Gastrocnemius medialis (tissue), 4 donors: ENCODE measurements at regions not wholly inside any gene's neighbourhood (a gene's known extent, or its start where the extent isn't known, plus 50 kb on each side); places are given as distances from the start of the nearest gene placed in this dataset.

ENCODE experiments used
- ATAC-seq, 2 donors: fragments of 150-250 bp; one replicate each; pipeline ENCODE4 v1.9.1; 2016
- DNase-seq, 2 donors: peaks; one replicate each; pipeline ENCODE4 v3.0.0-alpha.2; 2019
- H3K27ac ChIP-seq, 4 donors: fragments of 200-600 bp; sonication (generic); 1 replicate in 1 of 4; 2 replicates in 3 of 4; pipeline ENCODE4 v1.5.1; 2016 to 2018; ENCODE audit warnings: mild to moderate bottlenecking in 2 of 4, moderate library complexity in 1 of 4
- H3K27me3 ChIP-seq, 3 donors: fragments of 200-600 bp; sonication (generic) in 2 of 3; 1 replicate in 1 of 3; 2 replicates in 2 of 3; pipeline versions ENCODE4 v1.5.1 to v1.6.0; 2016 to 2019; ENCODE audit warnings: mild to moderate bottlenecking in 1 of 3, moderate library complexity in 1 of 3
- H3K36me3 ChIP-seq, 2 donors: fragments of 200-600 bp; sonication (generic) in 1 of 2; one replicate each; pipeline ENCODE4 v1.5.1; 2017 to 2018
- H3K4me1 ChIP-seq, 2 donors: fragments of 200-600 bp; sonication (generic) in 1 of 2; one replicate each; pipeline ENCODE4 v1.5.1; 2016 to 2017; ENCODE audit warnings: mild to moderate bottlenecking in 2 of 2
- H3K4me3 ChIP-seq, 4 donors: fragments of 200-600 bp; sonication (generic) in 3 of 4; 1 replicate in 1 of 4; 2 replicates in 3 of 4; pipeline ENCODE4 v1.5.1; 2016 to 2019; ENCODE audit warnings: mild to moderate bottlenecking in 2 of 4
- H3K9me3 ChIP-seq, 3 donors: fragments of 200-600 bp; sonication (generic) in 2 of 3; 1 replicate in 1 of 3; 2 replicates in 2 of 3; pipeline ENCODE4 v1.5.1; 2016 to 2019
- POLR2A ChIP-seq, 2 donors: fragments of 450-650 bp; IDR thresholded peaks; one replicate each; pipeline ENCODE4 v1.6.1; 2017; ENCODE audit warnings: antibody characterized with exemption in 2 of 2, mild to moderate bottlenecking in 2 of 2, moderate library complexity in 2 of 2
- in situ Hi-C, 4 donors: fragments of 200-750 bp; cut with MboI; loops; one replicate each; pipeline versions ENCODE4 v1.15.0 to v1.8.0; 2017; ENCODE audit warnings: low sequenced_read_pairs in 4 of 4
- intact Hi-C: fragments of 100-400 bp; cut with DNase I; formaldehyde crosslinking; loops from one replicate; pipeline ENCODE4 v1.15.1; 2023; ENCODE audit warnings: low total_unique reads
- TF ChIP-seq, protein P1 (sequence below), 5 experiments: fragments of 450-650 bp in 3 of 5; fragments of 200-600 bp in 2 of 5; sonication (generic) in 2 of 5; IDR thresholded peaks in 4 of 5; conservative IDR thresholded peaks in 1 of 5; 1 replicate in 4 of 5; 2 replicates in 1 of 5; pipeline ENCODE4 v1.5.1; 2016 to 2019; ENCODE audit warnings: antibody characterized with exemption in 5 of 5, mild to moderate bottlenecking in 3 of 5, moderate library complexity in 3 of 5

DNA sequence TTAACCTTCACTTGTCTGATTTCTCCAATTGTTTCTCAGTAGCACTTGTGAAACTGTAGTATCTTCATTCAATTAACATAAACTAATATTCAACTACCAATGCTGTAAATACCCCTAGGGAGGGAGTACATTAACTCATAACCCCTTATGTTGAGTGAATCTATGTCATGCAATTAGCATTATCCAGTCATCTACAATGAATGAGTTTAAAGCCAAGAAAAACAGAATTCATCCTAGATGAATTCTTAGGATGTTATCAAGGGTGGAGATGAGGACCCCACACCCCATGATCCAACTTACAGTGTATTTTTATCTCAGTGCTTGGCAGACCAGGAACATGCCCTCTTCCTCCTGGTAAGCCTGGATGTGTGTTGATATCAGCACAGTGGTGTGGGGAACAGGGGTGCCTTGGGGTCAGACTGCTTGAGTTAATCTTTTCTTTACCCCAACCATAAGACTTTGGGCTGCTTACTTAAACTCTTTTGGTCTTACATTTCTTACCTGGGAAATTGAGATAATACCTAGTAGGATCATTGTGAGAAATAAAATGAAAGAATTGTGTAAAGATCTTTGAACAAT lies 62.1 kb upstream of the SCOC start:
- TF ChIP-seq POLR2A (IDR thresholded peaks at IDR 0.05): no peak
- TF ChIP-seq, protein P1, sequence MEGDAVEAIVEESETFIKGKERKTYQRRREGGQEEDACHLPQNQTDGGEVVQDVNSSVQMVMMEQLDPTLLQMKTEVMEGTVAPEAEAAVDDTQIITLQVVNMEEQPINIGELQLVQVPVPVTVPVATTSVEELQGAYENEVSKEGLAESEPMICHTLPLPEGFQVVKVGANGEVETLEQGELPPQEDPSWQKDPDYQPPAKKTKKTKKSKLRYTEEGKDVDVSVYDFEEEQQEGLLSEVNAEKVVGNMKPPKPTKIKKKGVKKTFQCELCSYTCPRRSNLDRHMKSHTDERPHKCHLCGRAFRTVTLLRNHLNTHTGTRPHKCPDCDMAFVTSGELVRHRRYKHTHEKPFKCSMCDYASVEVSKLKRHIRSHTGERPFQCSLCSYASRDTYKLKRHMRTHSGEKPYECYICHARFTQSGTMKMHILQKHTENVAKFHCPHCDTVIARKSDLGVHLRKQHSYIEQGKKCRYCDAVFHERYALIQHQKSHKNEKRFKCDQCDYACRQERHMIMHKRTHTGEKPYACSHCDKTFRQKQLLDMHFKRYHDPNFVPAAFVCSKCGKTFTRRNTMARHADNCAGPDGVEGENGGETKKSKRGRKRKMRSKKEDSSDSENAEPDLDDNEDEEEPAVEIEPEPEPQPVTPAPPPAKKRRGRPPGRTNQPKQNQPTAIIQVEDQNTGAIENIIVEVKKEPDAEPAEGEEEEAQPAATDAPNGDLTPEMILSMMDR (IDR thresholded peaks at IDR 0.05 in 4 of 5, conservative IDR thresholded peaks at IDR 0.05 in 1 of 5): no peak
- Histone ChIP-seq H3K36me3 (no peaks in the 10 kb centered on the region), H3K4me3 (no peak overlapping the region), H3K27ac (no peak overlapping the region), H3K27me3 (no peaks in the 10 kb centered on the region), H3K4me1 (peaks cover 28% of the 10 kb centered on the region in 2 donors), H3K9me3 (no peaks in the 10 kb centered on the region)
- in situ Hi-C loops: no loop called here
- DNase-seq (no peak), ATAC-seq (no peak)
- intact Hi-C loops: no loop called here

DNA sequence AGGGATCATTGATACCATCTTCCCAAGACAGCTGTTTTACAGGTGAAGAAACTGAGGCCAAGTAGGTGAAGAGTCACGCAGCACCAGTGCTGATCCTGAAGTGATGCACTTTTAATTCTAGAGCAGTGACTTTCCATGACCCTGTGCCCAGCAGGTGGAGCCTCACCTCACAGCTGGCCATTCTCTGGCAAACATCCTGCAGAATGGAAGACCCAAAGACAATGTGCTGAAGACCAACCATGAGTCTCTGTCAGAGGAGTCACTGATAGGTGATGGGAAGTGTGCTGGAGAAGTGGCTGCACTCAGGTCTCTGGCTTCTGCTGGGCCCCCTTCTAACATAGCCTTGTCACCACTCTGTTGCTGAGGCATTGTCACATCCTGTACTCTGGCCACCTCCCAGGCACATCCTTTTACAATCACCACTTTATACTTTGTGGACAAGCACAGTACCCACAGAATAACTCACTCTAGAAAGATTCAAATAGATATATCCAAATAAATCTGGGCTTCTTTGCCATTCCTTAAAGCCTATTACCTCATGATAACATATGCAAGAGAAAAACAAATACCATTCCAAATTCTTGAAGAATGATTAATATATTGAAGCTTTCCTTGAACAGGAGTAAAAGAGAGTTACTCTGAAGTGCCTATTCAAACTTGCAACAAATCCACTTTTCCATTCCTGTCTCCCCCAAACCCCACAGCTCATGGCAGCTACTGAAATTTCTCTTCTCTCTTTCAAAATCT lies 64.1 kb upstream of the SCOC start:
- ATAC-seq (peak; percentile 38 to 50), DNase-seq (peak; percentile 21 to 39)
- no peaks in the 10 kb centered on the region for H3K27me3 ChIP-seq
- no peaks in the 10 kb centered on the region for H3K36me3 ChIP-seq
- TF ChIP-seq, protein P1 (IDR thresholded peaks at IDR 0.05 in 4 of 5, conservative IDR thresholded peaks at IDR 0.05 in 1 of 5): peak in 1 of 5 experiments; percentile 24
- TF ChIP-seq POLR2A (IDR thresholded peaks at IDR 0.05): no peak
- H3K9me3 ChIP-seq: no peaks in the 10 kb centered on the region
- H3K27ac ChIP-seq: peak overlapping the region; percentile 82 to 88 (median 87)
- in situ Hi-C loops (no loop called here), intact Hi-C loops (loop anchor here (2.0 to 5.0 kb wide), 5 partner anchors 57 to 823 kb away; partner anchors contain the start of genes MAML3, RNF150 and SCOC)
- peaks cover 22 to 25% of the 10 kb centered on the region in 2 donors for H3K4me1 ChIP-seq
- H3K4me3 ChIP-seq: no peak overlapping the region

DNA sequence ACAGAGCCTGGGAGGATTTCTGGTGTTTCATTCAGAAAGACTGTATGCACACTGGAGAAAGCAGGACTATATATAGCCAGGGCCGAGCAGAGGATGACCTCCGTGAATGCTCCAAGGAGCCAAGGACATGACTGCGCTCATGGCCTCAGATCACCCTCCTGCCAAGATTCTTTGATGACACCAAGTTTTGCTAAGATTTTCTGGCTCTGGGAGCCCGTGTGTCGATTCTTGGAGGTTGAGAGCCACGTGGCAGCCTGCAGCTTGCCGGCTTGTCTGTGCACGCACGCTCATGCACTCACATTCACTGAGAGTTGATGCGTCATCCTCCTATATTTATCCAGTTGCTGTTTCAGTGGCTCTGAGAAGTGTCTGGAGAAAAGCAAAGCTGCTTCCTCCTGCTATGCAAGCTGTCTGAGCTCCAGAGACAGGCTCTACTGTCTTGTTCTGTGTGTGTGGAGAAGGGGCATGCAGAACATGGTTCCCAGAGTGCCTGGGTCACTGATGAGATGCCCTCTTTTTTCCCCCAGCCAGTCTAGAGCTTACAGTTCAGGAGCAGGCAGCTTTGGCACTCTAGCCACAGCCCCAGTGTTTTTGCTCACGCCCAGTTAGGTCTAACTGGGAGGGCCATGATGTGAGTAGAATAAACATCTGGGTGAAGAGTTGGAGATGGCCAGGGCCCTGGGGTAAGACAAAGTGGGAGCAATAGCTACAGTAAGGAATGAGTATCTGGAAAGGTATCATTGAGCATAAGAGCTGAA lies 64.9 kb upstream of the SCOC start:
- DNase-seq: peak; percentile 80 to 89
- TF ChIP-seq, protein P1 (IDR thresholded peaks at IDR 0.05 in 4 of 5, conservative IDR thresholded peaks at IDR 0.05 in 1 of 5): no peak
- TF ChIP-seq POLR2A (IDR thresholded peaks at IDR 0.05): no peak
- Histone ChIP-seq H3K36me3 (no peaks in the 10 kb centered on the region), H3K9me3 (no peaks in the 10 kb centered on the region), H3K27me3 (no peaks in the 10 kb centered on the region), H3K4me1 (peaks cover 22 to 25% of the 10 kb centered on the region in 2 donors), H3K27ac (peak overlapping the region; percentile 82 to 88 (median 87)), H3K4me3 (peak overlapping the region in 3 of 4 donors; percentile 15 to 38 (median 29))
- intact Hi-C loops (loop anchor here (1.0 to 5.0 kb wide), 6 partner anchors 56 to 824 kb away; partner anchors contain the start of genes MAML3, RNF150 and SCOC), in situ Hi-C loops (no loop called here)
- peak; percentile 97 to 98 for ATAC-seq

DNA sequence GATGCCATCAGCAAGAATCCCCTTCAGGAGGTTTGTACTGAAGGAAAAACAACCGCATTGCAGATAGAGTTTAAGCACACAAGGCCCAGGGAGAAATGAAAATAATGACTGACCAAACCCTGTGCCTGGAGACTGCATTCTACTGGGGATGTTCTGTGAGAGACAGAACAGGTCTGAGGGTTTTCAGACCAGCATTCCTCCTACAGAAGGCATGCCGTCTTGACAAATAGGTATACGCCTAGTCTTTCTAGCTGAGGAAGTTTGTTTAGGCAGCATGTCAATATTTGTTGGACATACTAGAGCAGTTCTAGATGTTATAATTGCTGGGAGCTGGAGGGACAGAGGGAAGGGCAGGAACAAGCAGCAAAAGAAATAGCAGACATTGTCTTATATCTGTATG lies 68.4 kb upstream of the SCOC start:
- Histone ChIP-seq H3K4me3 (no peak overlapping the region), H3K36me3 (no peaks in the 10 kb centered on the region), H3K27ac (no peak overlapping the region), H3K9me3 (no peaks in the 10 kb centered on the region), H3K27me3 (no peaks in the 10 kb centered on the region), H3K4me1 (peaks cover 22 to 35% of the 10 kb centered on the region in 2 donors)
- in situ Hi-C loops (no loop called here), intact Hi-C loops (loop anchor here (5.0 kb wide), 4 partner anchors 53 to 827 kb away; partner anchors contain the start of genes MAML3, RNF150 and SCOC)
- TF ChIP-seq POLR2A (IDR thresholded peaks at IDR 0.05): no peak
- TF ChIP-seq, protein P1 (IDR thresholded peaks at IDR 0.05 in 4 of 5, conservative IDR thresholded peaks at IDR 0.05 in 1 of 5): no peak
- ATAC-seq: no peak
- no peak for DNase-seq
